Stimulated activated naive CD8-positive, alpha-beta T cell treated with anti-CD3 and anti-CD28 coated beads, Interleukin-15, Interleukin-2, amounts not matched to agents 100 ng/mL and 50 ng/mL, for 24 hours (primary cell): ENCODE measurements at regions not wholly inside any gene's neighbourhood (a gene's known extent, or its start where the extent isn't known, plus 50 kb on each side); places are given as distances from the start of the nearest gene placed in this dataset.
"Not testable (repeated sequence)": the region's sequence is repeated elsewhere in the genome, so short reads cannot be mapped to it uniquely, and the experiment has no call there.

Experiments
- H3K27ac Mint-ChIP-seq: one replicate; pipeline ENCODE4 v1.8.0; 2021; ENCODE audit warnings: mild to moderate bottlenecking, mixed read lengths
- H3K27me3 Mint-ChIP-seq: one replicate; pipeline ENCODE4 v1.8.0; 2021; ENCODE audit warnings: mixed read lengths
- H3K36me3 Mint-ChIP-seq: one replicate; pipeline ENCODE4 v1.8.0; 2021; ENCODE audit warnings: low read depth, mixed read lengths
- H3K4me1 Mint-ChIP-seq: one replicate; pipeline ENCODE4 v1.8.0; 2021; ENCODE audit warnings: low read depth, mixed read lengths
- H3K4me3 Mint-ChIP-seq: one replicate; pipeline ENCODE4 v1.8.0; 2021; ENCODE audit warnings: mild to moderate bottlenecking, mixed read lengths
- H3K9me3 Mint-ChIP-seq: one replicate; pipeline ENCODE4 v1.8.0; 2021; ENCODE audit warnings: mixed read lengths

- Mint-ChIP-seq H3K4me3 (no peak overlapping the region), H3K4me1 (no peaks in the 10 kb centered on the region), H3K9me3 (peaks cover 14% of the 10 kb centered on the region), H3K27ac (no peak overlapping the region), H3K36me3 (no peaks in the 10 kb centered on the region), H3K27me3 (no peaks in the 10 kb centered on the region)
Observed at GRCh38 chr1:188689542-188689941, 1788.1 kb downstream of the BRINP3 start.

DNA sequence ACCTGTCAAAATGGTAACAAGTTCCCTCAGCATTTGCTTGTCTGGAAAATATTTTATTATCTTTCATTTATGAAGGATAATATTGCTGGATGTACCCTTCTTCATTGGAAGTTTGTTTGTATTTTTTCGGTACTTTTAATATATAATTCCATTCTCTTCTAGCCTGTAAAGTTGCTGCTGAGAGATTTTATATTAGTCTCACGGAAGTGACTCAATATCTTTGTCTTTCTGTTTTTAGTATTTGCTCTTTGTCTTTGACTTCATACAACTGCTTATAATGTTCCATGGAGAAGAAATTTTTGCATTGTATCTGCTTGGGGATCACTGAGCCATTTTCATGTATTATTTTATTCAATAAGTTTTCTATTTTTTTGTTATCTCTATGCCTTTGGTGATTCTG lies 1777.5 kb downstream of the BRINP3 start:
- Mint-ChIP-seq H3K4me1 (no peaks in the 10 kb centered on the region), H3K4me3 (no peak overlapping the region), H3K27ac (no peak overlapping the region), H3K27me3 (no peaks in the 10 kb centered on the region), H3K36me3 (no peaks in the 10 kb centered on the region), H3K9me3 (peaks cover 28% of the 10 kb centered on the region)

GRCh38 chr1:188706742-188707141 lies 1770.9 kb downstream of the BRINP3 start:
- H3K36me3 Mint-ChIP-seq = no peaks in the 10 kb centered on the region
- H3K4me3 Mint-ChIP-seq = no peak overlapping the region
- H3K4me1 Mint-ChIP-seq = no peaks in the 10 kb centered on the region
- H3K27ac Mint-ChIP-seq = no peak overlapping the region
- no peaks in the 10 kb centered on the region for H3K27me3 Mint-ChIP-seq
- peaks cover 16% of the 10 kb centered on the region for H3K9me3 Mint-ChIP-seq

GRCh38 chr1:188708795-188709535 lies 1768.7 kb downstream of the BRINP3 start:
- H3K36me3 Mint-ChIP-seq = no peaks in the 10 kb centered on the region
- no peaks in the 10 kb centered on the region for H3K27me3 Mint-ChIP-seq
- H3K4me3 Mint-ChIP-seq = no peak overlapping the region
- H3K4me1 Mint-ChIP-seq = no peaks in the 10 kb centered on the region
- no peak overlapping the region for H3K27ac Mint-ChIP-seq
- H3K9me3 Mint-ChIP-seq = peaks cover 10% of the 10 kb centered on the region

GRCh38 chr1:188715566-188715965 lies 1762.1 kb downstream of the BRINP3 start:
- Mint-ChIP-seq H3K27me3 (no peaks in the 10 kb centered on the region), H3K4me3 (no peak overlapping the region), H3K27ac (no peak overlapping the region), H3K4me1 (no peaks in the 10 kb centered on the region), H3K9me3 (peaks cover 9% of the 10 kb centered on the region), H3K36me3 (no peaks in the 10 kb centered on the region)

DNA sequence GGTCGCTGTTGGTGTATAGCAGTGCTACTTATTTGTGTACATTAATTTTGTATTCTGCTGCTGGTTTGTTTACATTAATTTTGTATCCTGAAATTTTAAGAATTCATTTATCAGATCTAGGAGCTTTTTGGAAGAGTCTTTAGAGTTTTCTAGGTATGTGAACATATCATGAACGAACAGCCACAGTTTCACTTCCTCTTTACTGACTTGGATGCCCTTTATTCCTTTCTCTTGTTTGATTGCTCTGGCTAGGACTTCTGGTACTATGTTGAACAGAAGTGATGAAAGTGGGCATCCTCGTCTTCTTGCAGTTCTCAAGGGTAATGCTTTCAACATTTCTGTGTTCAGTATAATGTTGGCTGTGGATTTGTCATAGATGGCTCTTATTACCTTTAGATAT lies 1757.9 kb downstream of the BRINP3 start:
- Mint-ChIP-seq H3K9me3 (peaks cover 9% of the 10 kb centered on the region), H3K4me1 (no peaks in the 10 kb centered on the region), H3K36me3 (no peaks in the 10 kb centered on the region), H3K27ac (no peak overlapping the region), H3K4me3 (no peak overlapping the region), H3K27me3 (no peaks in the 10 kb centered on the region)

DNA sequence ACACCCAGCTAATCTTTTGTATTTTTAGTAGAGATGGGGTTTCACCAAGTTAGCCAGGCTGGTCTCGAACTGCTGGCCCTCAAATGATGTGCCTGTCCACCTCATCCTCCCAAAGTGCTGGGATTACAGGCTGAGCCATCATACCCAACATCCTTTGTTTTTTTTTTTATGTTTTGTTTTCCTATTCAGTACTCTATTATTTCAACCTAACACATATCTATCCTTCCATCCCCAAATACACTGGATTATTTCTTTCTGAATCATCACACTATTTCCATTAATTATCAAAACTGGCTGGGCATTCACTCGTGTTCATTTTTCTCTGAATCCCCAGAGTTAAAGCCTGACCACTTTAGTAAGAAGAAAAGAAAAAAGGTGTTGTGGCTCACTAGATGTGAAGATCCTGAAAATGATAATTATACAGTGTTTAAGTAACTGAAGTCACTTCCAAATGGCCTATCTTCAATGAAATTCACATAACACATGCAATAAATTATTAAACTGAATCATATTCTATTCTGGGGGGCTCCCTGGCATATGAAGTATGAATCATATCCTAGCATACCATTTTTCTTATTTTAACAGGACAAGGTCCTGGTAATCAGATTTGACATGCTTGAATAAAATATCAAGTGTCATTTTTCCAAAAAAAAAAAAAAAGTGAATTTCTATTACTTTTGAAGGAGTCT lies 1754.2 kb downstream of the BRINP3 start:
- H3K27ac Mint-ChIP-seq = no peak overlapping the region
- peaks cover 6% of the 10 kb centered on the region for H3K9me3 Mint-ChIP-seq
- H3K27me3 Mint-ChIP-seq = no peaks in the 10 kb centered on the region
- H3K4me3 Mint-ChIP-seq = no peak overlapping the region
- no peaks in the 10 kb centered on the region for H3K36me3 Mint-ChIP-seq
- no peaks in the 10 kb centered on the region for H3K4me1 Mint-ChIP-seq

- H3K9me3 Mint-ChIP-seq = peaks cover 7% of the 10 kb centered on the region
- no peaks in the 10 kb centered on the region for H3K36me3 Mint-ChIP-seq
- H3K27me3 Mint-ChIP-seq = no peaks in the 10 kb centered on the region
- H3K27ac Mint-ChIP-seq = no peak overlapping the region
- no peak overlapping the region for H3K4me3 Mint-ChIP-seq
- no peaks in the 10 kb centered on the region for H3K4me1 Mint-ChIP-seq
Observed at GRCh38 chr1:188729039-188729438, 1748.6 kb downstream of the BRINP3 start.

DNA sequence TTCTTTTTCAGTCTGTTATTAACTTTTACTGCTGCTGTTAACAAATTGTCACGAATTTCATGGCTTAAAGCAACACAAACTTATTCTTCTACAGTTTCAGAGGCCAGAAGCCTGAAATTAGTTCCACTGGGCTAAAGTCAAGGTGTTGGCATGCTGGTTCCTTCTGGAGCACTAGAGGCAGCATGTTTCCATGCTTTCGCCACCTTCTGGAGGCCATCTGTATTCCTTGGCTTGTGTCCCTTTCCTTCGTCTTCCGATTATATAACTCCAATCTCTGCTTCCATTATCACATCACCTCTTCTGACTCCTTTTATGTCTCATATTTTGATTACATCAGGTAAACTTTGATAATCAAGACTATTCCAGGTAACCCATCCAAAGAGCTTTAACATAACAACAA lies 1742.1 kb downstream of the BRINP3 start:
- Mint-ChIP-seq H3K4me1 (no peaks in the 10 kb centered on the region), H3K27me3 (no peaks in the 10 kb centered on the region), H3K36me3 (no peaks in the 10 kb centered on the region), H3K27ac (no peak overlapping the region), H3K9me3 (peaks cover 12% of the 10 kb centered on the region), H3K4me3 (no peak overlapping the region)

GRCh38 chr1:188749275-188749674 lies 1728.4 kb downstream of the BRINP3 start:
- H3K9me3 Mint-ChIP-seq = peaks cover 13% of the 10 kb centered on the region
- H3K27me3 Mint-ChIP-seq, H3K27ac Mint-ChIP-seq, H3K4me3 Mint-ChIP-seq, H3K4me1 Mint-ChIP-seq, H3K36me3 Mint-ChIP-seq: not testable (repeated sequence)

DNA sequence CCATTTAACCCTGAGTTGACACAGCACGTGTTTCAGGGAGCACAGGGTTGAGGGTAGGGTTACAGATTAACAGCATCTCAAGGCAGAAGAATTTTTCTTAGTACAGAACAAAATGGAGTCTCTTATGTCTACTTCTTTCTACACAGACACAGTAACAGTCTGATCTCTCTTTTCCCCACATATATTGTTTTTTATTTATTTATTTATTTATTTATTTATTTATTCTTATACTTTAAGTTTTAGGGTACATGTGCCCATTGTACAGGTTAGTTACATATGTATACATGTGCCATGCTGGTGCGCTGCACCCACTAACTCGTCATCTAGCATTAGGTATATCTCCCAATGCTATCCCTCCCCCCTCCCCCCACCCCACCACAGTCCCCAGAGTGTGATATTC lies 1725.6 kb downstream of the BRINP3 start:
- not testable (repeated sequence) for H3K27ac Mint-ChIP-seq, H3K27me3 Mint-ChIP-seq, H3K4me3 Mint-ChIP-seq, H3K36me3 Mint-ChIP-seq, H3K4me1 Mint-ChIP-seq, H3K9me3 Mint-ChIP-seq

GRCh38 chr1:188757747-188758146 lies 1719.9 kb downstream of the BRINP3 start:
- not testable (repeated sequence) for H3K36me3 Mint-ChIP-seq, H3K4me3 Mint-ChIP-seq, H3K4me1 Mint-ChIP-seq, H3K27ac Mint-ChIP-seq, H3K9me3 Mint-ChIP-seq, H3K27me3 Mint-ChIP-seq

GRCh38 chr1:188761226-188761625 lies 1716.4 kb downstream of the BRINP3 start:
- peaks cover 12% of the 10 kb centered on the region for H3K9me3 Mint-ChIP-seq
- no peaks in the 10 kb centered on the region for H3K36me3 Mint-ChIP-seq
- H3K4me3 Mint-ChIP-seq = no peak overlapping the region
- H3K27ac Mint-ChIP-seq = no peak overlapping the region
- no peaks in the 10 kb centered on the region for H3K4me1 Mint-ChIP-seq
- no peaks in the 10 kb centered on the region for H3K27me3 Mint-ChIP-seq

DNA sequence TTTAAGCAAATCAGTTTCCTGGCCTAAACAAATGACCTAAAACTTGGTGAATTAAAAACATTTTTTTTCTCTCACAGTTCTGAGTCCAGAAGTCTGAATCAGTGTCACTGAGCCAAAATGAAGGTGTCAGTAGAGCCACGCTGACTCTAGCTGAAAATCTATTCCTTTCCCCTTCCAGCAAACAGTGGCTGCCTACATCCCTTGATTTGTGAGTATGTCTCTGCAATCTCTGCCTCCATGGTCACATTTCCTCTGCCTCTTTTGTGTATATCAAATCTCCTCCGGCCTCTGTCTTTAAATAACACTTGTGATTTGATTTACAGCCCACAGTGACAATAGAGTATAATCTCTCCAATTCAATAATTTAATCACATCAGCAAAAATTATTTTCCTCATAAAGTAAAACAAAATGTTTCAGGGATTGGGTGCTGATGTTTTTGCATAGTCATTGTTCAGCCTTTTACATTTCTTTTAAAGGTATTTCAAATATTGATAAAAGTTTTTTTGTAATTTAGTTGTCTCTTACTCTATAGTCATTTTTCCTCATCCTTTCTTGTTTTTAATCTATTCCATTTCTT lies 1715.4 kb downstream of the BRINP3 start:
- Mint-ChIP-seq H3K4me3 (no peak overlapping the region), H3K27ac (no peak overlapping the region), H3K9me3 (peaks cover 12% of the 10 kb centered on the region), H3K4me1 (no peaks in the 10 kb centered on the region), H3K27me3 (no peaks in the 10 kb centered on the region), H3K36me3 (no peaks in the 10 kb centered on the region)

DNA sequence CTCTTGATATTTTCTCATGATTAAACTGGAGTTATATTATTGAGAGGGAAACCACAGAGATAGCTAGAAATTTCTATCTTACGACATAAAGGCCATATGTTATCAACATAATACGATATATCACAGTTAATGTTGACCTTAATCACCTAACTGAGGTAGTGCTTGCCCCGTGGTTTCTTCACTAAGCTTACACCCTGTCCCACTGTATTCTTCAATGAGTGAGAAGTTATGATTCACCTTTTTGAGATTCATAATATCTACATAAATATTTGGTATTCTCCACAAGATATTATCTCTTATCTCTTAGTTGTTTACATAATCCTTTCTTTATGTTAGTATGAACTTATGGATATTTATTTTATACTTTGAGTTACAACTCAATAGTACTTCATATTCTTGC lies 1714.1 kb downstream of the BRINP3 start:
- Mint-ChIP-seq H3K27ac (no peak overlapping the region), H3K4me1 (no peaks in the 10 kb centered on the region), H3K9me3 (peaks cover 12% of the 10 kb centered on the region), H3K36me3 (no peaks in the 10 kb centered on the region), H3K4me3 (no peak overlapping the region), H3K27me3 (no peaks in the 10 kb centered on the region)
